ENCODE measurements at regions not wholly inside any gene's neighbourhood (a gene's known extent, or its start where the extent isn't known, plus 50 kb on each side); places are given as distances from the start of the nearest gene placed in this dataset.

DNA sequence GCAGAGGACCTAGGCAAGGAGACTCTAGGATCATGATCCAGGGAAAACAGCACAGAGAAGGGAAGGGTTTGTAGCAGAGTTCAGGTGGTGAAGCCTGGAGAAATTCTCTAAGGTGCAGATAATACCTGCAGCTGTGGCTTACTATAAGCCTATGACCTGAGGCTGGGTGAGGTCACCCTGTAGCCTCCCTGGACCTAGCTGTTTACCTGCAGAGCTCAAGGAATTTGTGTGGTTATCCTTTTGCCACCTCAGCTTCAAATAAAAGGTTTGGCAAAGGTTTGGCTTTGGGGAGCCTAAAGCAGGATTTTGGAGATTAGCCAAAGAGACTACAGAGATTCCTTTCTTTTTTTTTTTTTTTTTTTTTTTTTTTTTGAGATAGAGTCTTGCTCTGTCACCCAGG is 79.5 kb upstream of the ZNF648 start:
- TF ChIP-seq POLR2AphosphoS5 (IDR thresholded peaks at IDR 0.05) (no peak), POLR2A (IDR thresholded peaks at IDR 0.05) (no peak)
- TF ChIP-seq, protein P1, sequence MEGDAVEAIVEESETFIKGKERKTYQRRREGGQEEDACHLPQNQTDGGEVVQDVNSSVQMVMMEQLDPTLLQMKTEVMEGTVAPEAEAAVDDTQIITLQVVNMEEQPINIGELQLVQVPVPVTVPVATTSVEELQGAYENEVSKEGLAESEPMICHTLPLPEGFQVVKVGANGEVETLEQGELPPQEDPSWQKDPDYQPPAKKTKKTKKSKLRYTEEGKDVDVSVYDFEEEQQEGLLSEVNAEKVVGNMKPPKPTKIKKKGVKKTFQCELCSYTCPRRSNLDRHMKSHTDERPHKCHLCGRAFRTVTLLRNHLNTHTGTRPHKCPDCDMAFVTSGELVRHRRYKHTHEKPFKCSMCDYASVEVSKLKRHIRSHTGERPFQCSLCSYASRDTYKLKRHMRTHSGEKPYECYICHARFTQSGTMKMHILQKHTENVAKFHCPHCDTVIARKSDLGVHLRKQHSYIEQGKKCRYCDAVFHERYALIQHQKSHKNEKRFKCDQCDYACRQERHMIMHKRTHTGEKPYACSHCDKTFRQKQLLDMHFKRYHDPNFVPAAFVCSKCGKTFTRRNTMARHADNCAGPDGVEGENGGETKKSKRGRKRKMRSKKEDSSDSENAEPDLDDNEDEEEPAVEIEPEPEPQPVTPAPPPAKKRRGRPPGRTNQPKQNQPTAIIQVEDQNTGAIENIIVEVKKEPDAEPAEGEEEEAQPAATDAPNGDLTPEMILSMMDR (IDR thresholded peaks at IDR 0.05), result no peak
